ENCODE measurements at regions not wholly inside any gene's neighbourhood (a gene's known extent, or its start where the extent isn't known, plus 50 kb on each side); places are given as distances from the start of the nearest gene placed in this dataset.

DNA sequence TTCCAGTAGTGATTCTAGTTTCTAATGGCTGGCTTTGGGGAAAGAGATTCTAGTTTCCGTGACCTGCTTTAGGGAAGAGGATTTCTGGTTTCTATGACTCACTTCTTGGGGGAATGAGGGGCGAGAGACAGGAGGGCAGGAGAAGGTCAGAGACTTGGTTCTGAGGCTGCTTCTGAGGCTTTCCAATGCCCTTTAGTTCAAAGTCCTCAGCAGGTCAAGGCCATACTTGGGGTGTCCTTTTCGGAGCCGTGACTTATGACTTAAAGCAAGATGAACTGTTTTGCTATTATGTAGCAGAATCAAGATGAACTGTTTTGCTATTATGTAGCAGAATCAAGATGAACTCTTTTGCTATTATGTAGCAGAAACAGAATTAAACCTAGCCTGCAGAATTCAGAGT lies 52.2 kb upstream of the TLR3 start:
- no peak overlapping the region for H3K9ac ChIP-seq (ENCODE audit: low read length)
- H3K9me2 ChIP-seq (ENCODE audit: insufficient read depth, low read length), result no peaks in the 10 kb centered on the region
- H3K4me3 ChIP-seq (ENCODE audit: low read length), result no peak overlapping the region
- H4K20me1 ChIP-seq (ENCODE audit: insufficient read depth), result no peaks in the 10 kb centered on the region
- H3K9me3 ChIP-seq (ENCODE audit: low read length), result no peaks in the 10 kb centered on the region
- H3K27me3 ChIP-seq (ENCODE audit: insufficient read depth, low read depth, low read length), result no peaks in the 10 kb centered on the region
- TF ChIP-seq RAD21 (conservative IDR thresholded peaks at IDR 0.05) (no peak), EZH2 (IDR thresholded peaks at IDR 0.05; ENCODE audit: borderline replicate concordance, insufficient read depth, low read length, poor library complexity, severe bottlenecking) (no peak)
- TF ChIP-seq, protein P1, sequence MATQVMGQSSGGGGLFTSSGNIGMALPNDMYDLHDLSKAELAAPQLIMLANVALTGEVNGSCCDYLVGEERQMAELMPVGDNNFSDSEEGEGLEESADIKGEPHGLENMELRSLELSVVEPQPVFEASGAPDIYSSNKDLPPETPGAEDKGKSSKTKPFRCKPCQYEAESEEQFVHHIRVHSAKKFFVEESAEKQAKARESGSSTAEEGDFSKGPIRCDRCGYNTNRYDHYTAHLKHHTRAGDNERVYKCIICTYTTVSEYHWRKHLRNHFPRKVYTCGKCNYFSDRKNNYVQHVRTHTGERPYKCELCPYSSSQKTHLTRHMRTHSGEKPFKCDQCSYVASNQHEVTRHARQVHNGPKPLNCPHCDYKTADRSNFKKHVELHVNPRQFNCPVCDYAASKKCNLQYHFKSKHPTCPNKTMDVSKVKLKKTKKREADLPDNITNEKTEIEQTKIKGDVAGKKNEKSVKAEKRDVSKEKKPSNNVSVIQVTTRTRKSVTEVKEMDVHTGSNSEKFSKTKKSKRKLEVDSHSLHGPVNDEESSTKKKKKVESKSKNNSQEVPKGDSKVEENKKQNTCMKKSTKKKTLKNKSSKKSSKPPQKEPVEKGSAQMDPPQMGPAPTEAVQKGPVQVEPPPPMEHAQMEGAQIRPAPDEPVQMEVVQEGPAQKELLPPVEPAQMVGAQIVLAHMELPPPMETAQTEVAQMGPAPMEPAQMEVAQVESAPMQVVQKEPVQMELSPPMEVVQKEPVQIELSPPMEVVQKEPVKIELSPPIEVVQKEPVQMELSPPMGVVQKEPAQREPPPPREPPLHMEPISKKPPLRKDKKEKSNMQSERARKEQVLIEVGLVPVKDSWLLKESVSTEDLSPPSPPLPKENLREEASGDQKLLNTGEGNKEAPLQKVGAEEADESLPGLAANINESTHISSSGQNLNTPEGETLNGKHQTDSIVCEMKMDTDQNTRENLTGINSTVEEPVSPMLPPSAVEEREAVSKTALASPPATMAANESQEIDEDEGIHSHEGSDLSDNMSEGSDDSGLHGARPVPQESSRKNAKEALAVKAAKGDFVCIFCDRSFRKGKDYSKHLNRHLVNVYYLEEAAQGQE (IDR thresholded peaks at IDR 0.05; ENCODE audit: borderline replicate concordance), result no peak
- H3F3A ChIP-seq (ENCODE audit: insufficient read depth, low read length, poor library complexity, severe bottlenecking), result no peaks in the 10 kb centered on the region
- no peak overlapping the region for H3K27ac ChIP-seq (ENCODE audit: low read length)
- no peaks in the 10 kb centered on the region for H3K36me3 ChIP-seq (ENCODE audit: insufficient read depth, low read length)
- no peaks in the 10 kb centered on the region for H3K79me2 ChIP-seq (replicated peaks; ENCODE audit: insufficient read depth, low read length)
- H2AFZ ChIP-seq (ENCODE audit: low read depth, low read length), result no peak overlapping the region
- H3K4me2 ChIP-seq (ENCODE audit: low read length), result no peak overlapping the region

DNA sequence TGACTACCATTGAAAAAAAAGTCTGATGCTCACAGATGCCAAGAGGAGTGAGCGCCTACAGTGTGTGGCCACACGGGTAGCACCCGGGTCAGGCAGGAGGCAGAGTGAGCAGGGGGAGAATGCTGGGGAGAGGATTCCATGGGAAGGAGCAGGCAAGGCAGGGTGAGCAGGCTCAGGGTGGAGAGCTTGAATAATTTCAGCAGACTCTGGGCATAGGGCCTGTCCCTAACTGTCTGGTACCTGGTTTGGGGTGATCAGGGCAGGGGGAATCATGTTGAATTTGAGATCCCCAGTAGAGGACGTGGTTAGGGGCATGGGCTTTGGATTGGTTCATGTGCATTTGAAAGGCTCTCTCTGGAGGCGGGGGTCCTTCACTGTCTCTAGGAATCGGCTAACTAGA lies 51.2 kb upstream of the TLR3 start:
- no peak overlapping the region for H2AFZ ChIP-seq (ENCODE audit: low read depth, low read length)
- no peaks in the 10 kb centered on the region for H3K36me3 ChIP-seq (ENCODE audit: insufficient read depth, low read length)
- no peaks in the 10 kb centered on the region for H3K9me3 ChIP-seq (ENCODE audit: low read length)
- no peaks in the 10 kb centered on the region for H3F3A ChIP-seq (ENCODE audit: insufficient read depth, low read length, poor library complexity, severe bottlenecking)
- H3K9me2 ChIP-seq (ENCODE audit: insufficient read depth, low read length), result no peaks in the 10 kb centered on the region
- TF ChIP-seq MXI1 (conservative IDR thresholded peaks at IDR 0.05; ENCODE audit: poor library complexity, severe bottlenecking), result no peak
- TF ChIP-seq POLR2AphosphoS5 (IDR thresholded peaks at IDR 0.05), result no peak
- H4K20me1 ChIP-seq (ENCODE audit: insufficient read depth), result no peaks in the 10 kb centered on the region
- H3K27ac ChIP-seq (ENCODE audit: low read length), result no peak overlapping the region
- no peaks in the 10 kb centered on the region for H3K27me3 ChIP-seq (ENCODE audit: insufficient read depth, low read depth, low read length)
- no peaks in the 10 kb centered on the region for H3K79me2 ChIP-seq (replicated peaks; ENCODE audit: insufficient read depth, low read length)
- no peak overlapping the region for H3K9ac ChIP-seq (ENCODE audit: low read length)
- H3K4me2 ChIP-seq (ENCODE audit: low read length), result no peak overlapping the region
- no peak overlapping the region for H3K4me3 ChIP-seq (ENCODE audit: low read length)

DNA sequence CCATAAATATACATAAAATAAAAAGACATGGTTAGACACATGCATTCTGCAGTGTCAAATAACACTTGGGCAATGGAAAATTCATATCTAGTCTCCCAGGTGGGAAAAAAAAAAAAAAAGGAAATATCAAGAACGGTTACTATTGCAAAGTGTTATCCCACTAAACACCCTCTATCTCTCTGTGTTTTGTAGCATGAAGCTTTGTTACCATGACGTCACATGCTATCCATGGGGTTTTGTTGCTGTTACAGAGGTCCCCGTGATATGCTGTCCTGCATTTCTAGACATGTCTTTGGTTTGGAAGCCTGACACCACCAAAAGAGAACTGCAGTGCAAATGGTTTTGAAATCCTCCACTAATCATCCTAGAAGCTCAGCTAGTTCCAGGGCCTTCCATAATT lies 50.7 kb upstream of the TLR3 start:
- H3K79me2 ChIP-seq (replicated peaks; ENCODE audit: insufficient read depth, low read length), result no peaks in the 10 kb centered on the region
- no peak overlapping the region for H3K27ac ChIP-seq (ENCODE audit: low read length)
- no peaks in the 10 kb centered on the region for H3K27me3 ChIP-seq (ENCODE audit: insufficient read depth, low read depth, low read length)
- no peaks in the 10 kb centered on the region for H3F3A ChIP-seq (ENCODE audit: insufficient read depth, low read length, poor library complexity, severe bottlenecking)
- H4K20me1 ChIP-seq (ENCODE audit: insufficient read depth), result no peaks in the 10 kb centered on the region
- no peak overlapping the region for H2AFZ ChIP-seq (ENCODE audit: low read depth, low read length)
- no peak overlapping the region for H3K4me3 ChIP-seq (ENCODE audit: low read length)
- no peaks in the 10 kb centered on the region for H3K36me3 ChIP-seq (ENCODE audit: insufficient read depth, low read length)
- H3K9me3 ChIP-seq (ENCODE audit: low read length), result no peaks in the 10 kb centered on the region
- TF ChIP-seq MXI1 (conservative IDR thresholded peaks at IDR 0.05; ENCODE audit: poor library complexity, severe bottlenecking), result no peak
- no peak for TF ChIP-seq POLR2AphosphoS5 (IDR thresholded peaks at IDR 0.05)
- TF ChIP-seq, protein P2, sequence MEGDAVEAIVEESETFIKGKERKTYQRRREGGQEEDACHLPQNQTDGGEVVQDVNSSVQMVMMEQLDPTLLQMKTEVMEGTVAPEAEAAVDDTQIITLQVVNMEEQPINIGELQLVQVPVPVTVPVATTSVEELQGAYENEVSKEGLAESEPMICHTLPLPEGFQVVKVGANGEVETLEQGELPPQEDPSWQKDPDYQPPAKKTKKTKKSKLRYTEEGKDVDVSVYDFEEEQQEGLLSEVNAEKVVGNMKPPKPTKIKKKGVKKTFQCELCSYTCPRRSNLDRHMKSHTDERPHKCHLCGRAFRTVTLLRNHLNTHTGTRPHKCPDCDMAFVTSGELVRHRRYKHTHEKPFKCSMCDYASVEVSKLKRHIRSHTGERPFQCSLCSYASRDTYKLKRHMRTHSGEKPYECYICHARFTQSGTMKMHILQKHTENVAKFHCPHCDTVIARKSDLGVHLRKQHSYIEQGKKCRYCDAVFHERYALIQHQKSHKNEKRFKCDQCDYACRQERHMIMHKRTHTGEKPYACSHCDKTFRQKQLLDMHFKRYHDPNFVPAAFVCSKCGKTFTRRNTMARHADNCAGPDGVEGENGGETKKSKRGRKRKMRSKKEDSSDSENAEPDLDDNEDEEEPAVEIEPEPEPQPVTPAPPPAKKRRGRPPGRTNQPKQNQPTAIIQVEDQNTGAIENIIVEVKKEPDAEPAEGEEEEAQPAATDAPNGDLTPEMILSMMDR (IDR thresholded peaks at IDR 0.05; ENCODE audit: poor library complexity, severe bottlenecking), result no peak
- no peak for TF ChIP-seq EP300 (conservative IDR thresholded peaks at IDR 0.05; ENCODE audit: poor library complexity, severe bottlenecking)
- no peak for TF ChIP-seq RAD21 (conservative IDR thresholded peaks at IDR 0.05)
- TF ChIP-seq, protein P1 (IDR thresholded peaks at IDR 0.05; ENCODE audit: borderline replicate concordance), result no peak
- no peak for TF ChIP-seq EZH2 (IDR thresholded peaks at IDR 0.05; ENCODE audit: borderline replicate concordance, insufficient read depth, low read length, poor library complexity, severe bottlenecking)
- no peak for TF ChIP-seq SMC3 (conservative IDR thresholded peaks at IDR 0.05; ENCODE audit: poor library complexity)
- no peak for TF ChIP-seq TAF1 (IDR thresholded peaks at IDR 0.05; ENCODE audit: low read depth)
- H3K9ac ChIP-seq (ENCODE audit: low read length), result no peak overlapping the region
- H3K4me2 ChIP-seq (ENCODE audit: low read length), result no peak overlapping the region
- no peaks in the 10 kb centered on the region for H3K9me2 ChIP-seq (ENCODE audit: insufficient read depth, low read length)
